Panc1 (cell line): ENCODE measurements at regions not wholly inside any gene's neighbourhood (a gene's known extent, or its start where the extent isn't known, plus 50 kb on each side); places are given as distances from the start of the nearest gene placed in this dataset.

Experiments used
- ATAC-seq: fragments of 200-7000 bp; cut with Tn5 transposase; 2 replicates; pipeline ENCODE4 v1.9.1; 2020; ENCODE audit warnings: mild to moderate bottlenecking, moderate library complexity
- BruUV-seq: library from RNA; stranded (reverse); fragments of 400-500 nt; replicated peaks from 2 replicates; lab custom pipeline; 2021; lab: Mats Ljungman, UMichigan
- CTCF ChIA-PET: fragments of 300-600 bp; sonication (Branson Sonifier 250); formaldehyde crosslinking; loops from one replicate; lab custom pipeline; 2022; ENCODE audit warnings: antibody characterized with exemption; lab: Charles Lee
- POLR2A ChIA-PET: fragments of 300-600 bp; sonication (Branson Sonifier 250); formaldehyde crosslinking; loops from one replicate; lab custom pipeline; 2022; ENCODE audit warnings: antibody characterized with exemption; lab: Charles Lee
- DNase-seq: peaks from one replicate; pipeline ENCODE4 v3.0.0-alpha.2; 2010; ENCODE audit warnings: low read depth, low spot score
- H3K27ac ChIP-seq: 2 replicates; pipeline ENCODE4 v1.5.1; 2011; ENCODE audit warnings: mild to moderate bottlenecking, low read length, inconsistent platforms
- H3K27me3 ChIP-seq: fragments of 200-500 bp; sonication (Bioruptor generic); 2 replicates; pipeline ENCODE4 v1.6.0; 2014; ENCODE audit warnings: low read length, inconsistent platforms; ENCODE audit not compliant: control insufficient read depth, insufficient read depth
- H3K36me3 ChIP-seq: fragments of 200-500 bp; sonication (Bioruptor generic); 2 replicates; pipeline ENCODE4 v1.5.1; 2014; ENCODE audit warnings: inconsistent platforms, mild to moderate bottlenecking, low read length, moderate library complexity; ENCODE audit not compliant: control insufficient read depth, insufficient read depth
- H3K4me1 ChIP-seq: 2 replicates; pipeline ENCODE4 v1.5.1; 2011; ENCODE audit warnings: inconsistent platforms, mild to moderate bottlenecking, low read length, moderate library complexity; ENCODE audit not compliant: control insufficient read depth, insufficient read depth
- H3K4me3 ChIP-seq, 2 experiments: 2 replicates each; pipeline ENCODE4 v1.5.1; 2011 to 2012; ENCODE audit warnings: low read depth in 2 of 2, low read length in 2 of 2, mild to moderate bottlenecking in 2 of 2, inconsistent platforms in 1 of 2, moderate library complexity in 1 of 2
- H3K9me3 ChIP-seq: fragments of 200-500 bp; sonication (Bioruptor generic); 2 replicates; pipeline ENCODE4 v1.5.1; 2014; ENCODE audit warnings: low read depth, mild to moderate bottlenecking, inconsistent platforms, low read length, moderate library complexity; ENCODE audit not compliant: control insufficient read depth, insufficient read depth
- CTCF ChIP-seq: fragments of 450-650 bp; IDR thresholded peaks from 2 replicates; pipeline ENCODE4 v1.5.1; 2017; ENCODE audit warnings: mild to moderate bottlenecking
- POLR2AphosphoS5 ChIP-seq: IDR thresholded peaks from 2 replicates; pipeline ENCODE4 v1.6.1; 2012; ENCODE audit warnings: mild to moderate bottlenecking, low read depth, low read length, moderate library complexity
- REST ChIP-seq, 2 experiments: IDR thresholded peaks; 2 replicates each; pipeline ENCODE4 v1.6.1; 2011 to 2012; ENCODE audit warnings: low read depth in 2 of 2, control low read depth in 1 of 2, low read length in 1 of 2, mild to moderate bottlenecking in 1 of 2, moderate library complexity in 1 of 2; ENCODE audit not compliant: insufficient read depth in 1 of 2
- SIN3A ChIP-seq: IDR thresholded peaks from 2 replicates; pipeline ENCODE4 v1.6.1; 2012; ENCODE audit warnings: low read depth, mild to moderate bottlenecking, low read length, moderate library complexity, borderline replicate concordance; ENCODE audit not compliant: insufficient read depth
- TCF7L2 ChIP-seq: IDR thresholded peaks from 2 replicates; pipeline ENCODE4 v1.6.1; 2011; ENCODE audit warnings: mild to moderate bottlenecking, low read depth, low read length, inconsistent platforms
- in situ Hi-C: cut with HindIII; loops from 2 replicates; pipeline ENCODE4 v1.10.0; 2016; ENCODE audit warnings: low sequenced_read_pairs, low pct_unique_long_range_greater_than_20kb
- intact Hi-C: fragments of 100-400 bp; cut with micrococcal nuclease; formaldehyde crosslinking; loops from one replicate; pipeline ENCODE4 v1.10.0; 2022; ENCODE audit not compliant: unreplicated experiment

- Histone ChIP-seq H3K4me1 (no peaks in the 10 kb centered on the region), H3K27me3 (no peaks in the 10 kb centered on the region), H3K27ac (no peak overlapping the region), H3K36me3 (no peaks in the 10 kb centered on the region), H3K4me3 (no peak overlapping the region), H3K9me3 (no peaks in the 10 kb centered on the region)
- ATAC-seq (no peak), DNase-seq (no peak)
- in situ Hi-C loops, result no loop called here
- intact Hi-C loops, result no loop called here
- BruUV-seq, result no TSS peak
- CTCF ChIA-PET, result no interaction called here
- POLR2A ChIA-PET, result no interaction called here
- TF ChIP-seq POLR2AphosphoS5 (no peak), TCF7L2 (no peak), CTCF (no peak), SIN3A (no peak), REST (IDR thresholded peaks at IDR 0.05; ENCODE audit: insufficient read depth in 1 of 2, low read depth in 2 of 2, low read length in 1 of 2) (no peak)
Observed at GRCh38 chr13:83216479-83217245, 665.6 kb downstream of the SLITRK1 start.

- ATAC-seq (no peak), DNase-seq (no peak)
- ChIA-PET CTCF (no interaction called here), POLR2A (no interaction called here)
- Histone ChIP-seq H3K27ac (no peak overlapping the region), H3K27me3 (no peaks in the 10 kb centered on the region), H3K4me3 (no peak overlapping the region), H3K4me1 (no peaks in the 10 kb centered on the region), H3K36me3 (no peaks in the 10 kb centered on the region), H3K9me3 (no peaks in the 10 kb centered on the region)
- intact Hi-C loops (no loop called here), in situ Hi-C loops (no loop called here)
- BruUV-seq, result no TSS peak
- no peak for TF ChIP-seq CTCF
- no peak for TF ChIP-seq SIN3A
- no peak for TF ChIP-seq POLR2AphosphoS5
Observed at GRCh38 chr13:83215627-83216026, 666.6 kb downstream of the SLITRK1 start.
